Right ventricle myocardium superior (tissue), 1 donor: ENCODE measurements at regions not wholly inside any gene's neighbourhood (a gene's known extent, or its start where the extent isn't known, plus 50 kb on each side); places are given as distances from the start of the nearest gene placed in this dataset.

Experiments
- ATAC-seq: fragments of 200-7000 bp; cut with Tn5 transposase; one replicate; pipeline ENCODE4 v1.9.1; 2020; ENCODE audit warnings: mild to moderate bottlenecking; ENCODE audit not compliant: poor library complexity
- DNase-seq: peaks from one replicate; pipeline ENCODE4 v3.0.0-alpha.2; 2020
- intact Hi-C: fragments of 100-400 bp; cut with DNase I; formaldehyde crosslinking; loops from one replicate; pipeline ENCODE4 v1.11.2; 2022
- donor health status: DM: no; HTN: yes; CAD: no; lungs with severe emphysema.

DNA sequence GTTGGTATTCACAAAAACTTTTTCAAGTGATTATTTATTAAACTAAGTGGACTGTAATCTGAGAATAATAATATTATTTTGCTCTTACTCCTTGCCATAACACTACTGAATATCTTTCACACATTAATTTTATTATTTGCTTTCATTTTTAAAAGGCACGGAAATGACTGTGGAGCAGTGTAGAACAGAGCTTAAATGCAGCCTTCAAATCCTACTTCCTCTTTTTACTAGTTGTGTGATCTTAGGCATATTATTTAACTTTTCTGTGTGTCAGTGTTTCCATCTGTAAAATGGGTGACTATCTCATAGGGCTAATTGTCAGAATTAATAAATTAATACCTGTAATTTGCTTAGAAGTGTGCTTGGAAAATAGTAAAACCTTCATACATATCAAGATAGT is 55.5 kb upstream of the SLC8A1 start:
- intact Hi-C loops: no loop called here
- DNase-seq (no peak), ATAC-seq (no peak)

DNA sequence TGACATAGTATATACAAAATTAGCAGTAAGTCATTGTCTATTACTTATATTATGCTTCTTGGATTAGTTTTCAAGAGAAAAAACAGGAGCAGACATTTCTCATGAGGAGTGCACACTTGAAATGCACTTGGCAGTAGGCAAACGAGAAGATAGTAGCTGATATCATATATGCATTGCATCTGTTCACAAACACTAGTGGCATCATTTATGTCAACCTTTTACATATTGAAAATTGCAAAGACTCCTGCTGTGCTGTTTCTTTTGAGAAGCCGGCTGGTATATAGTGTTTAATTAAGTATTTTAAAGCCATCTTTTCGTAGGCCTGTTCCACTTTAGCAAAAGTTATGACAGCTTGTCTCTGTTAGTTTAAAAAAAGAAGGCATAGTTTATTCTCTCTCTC is 58.4 kb upstream of the SLC8A1 start:
- no peak for DNase-seq
- no peak for ATAC-seq
- intact Hi-C loops: loop anchor here (5.0 kb wide), 1 partner anchor 42 kb away; no protein-coding TSS in a partner anchor

DNA sequence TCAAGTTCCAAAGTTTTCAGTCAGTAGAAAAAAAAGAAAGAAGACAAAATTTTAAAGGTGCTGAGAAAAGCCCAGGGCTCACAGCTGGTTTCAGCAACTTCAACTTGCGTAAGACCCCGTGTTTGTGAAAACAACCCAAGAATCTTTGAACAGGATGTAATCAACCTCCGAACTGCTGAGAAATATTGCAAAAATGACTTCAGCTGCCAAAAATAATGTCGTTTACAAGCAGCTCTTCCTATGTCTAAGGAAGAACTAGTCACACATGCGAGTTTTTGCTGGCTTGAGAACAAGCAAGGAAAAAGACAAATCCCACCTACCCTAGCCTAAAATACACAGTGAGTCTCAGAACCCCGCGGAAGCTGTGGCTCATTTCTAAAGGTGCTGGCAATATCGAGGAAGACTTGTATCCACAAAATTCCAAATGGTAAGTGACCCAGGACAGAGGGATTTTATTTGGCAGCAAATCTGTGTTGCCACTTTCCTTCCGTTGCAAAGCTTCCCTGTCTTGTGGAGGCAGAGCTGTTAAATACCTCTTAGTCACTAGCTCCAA is 59.8 kb upstream of the SLC8A1 start:
- peak; percentile 29 for DNase-seq
- intact Hi-C loops: loop anchor here (5.0 kb wide), 1 partner anchor 41 kb away; no protein-coding TSS in a partner anchor
- ATAC-seq: peak; percentile 57

DNA sequence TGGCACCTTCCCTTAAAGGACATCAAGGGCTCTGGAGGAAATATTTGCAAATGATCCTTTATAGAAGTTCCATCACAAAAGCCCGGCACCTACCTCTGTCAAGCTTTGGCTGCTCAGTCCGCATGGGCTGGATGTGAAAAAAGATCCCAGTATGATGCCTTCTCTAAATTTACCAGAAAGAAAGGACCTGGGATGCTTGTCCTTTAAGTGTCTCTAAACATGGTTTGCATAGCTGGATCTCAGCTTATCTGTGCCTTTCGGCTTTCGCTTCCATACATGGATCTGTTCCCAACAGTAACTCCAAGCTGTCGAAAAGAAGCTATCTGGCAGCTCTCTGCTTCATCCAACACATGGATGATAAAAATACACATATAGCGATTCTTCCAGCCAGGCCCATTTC is 60.4 kb upstream of the SLC8A1 start:
- intact Hi-C loops: loop anchor here (5.0 kb wide), 1 partner anchor 40 kb away; no protein-coding TSS in a partner anchor
- DNase-seq (no peak), ATAC-seq (peak; percentile 86)

DNA sequence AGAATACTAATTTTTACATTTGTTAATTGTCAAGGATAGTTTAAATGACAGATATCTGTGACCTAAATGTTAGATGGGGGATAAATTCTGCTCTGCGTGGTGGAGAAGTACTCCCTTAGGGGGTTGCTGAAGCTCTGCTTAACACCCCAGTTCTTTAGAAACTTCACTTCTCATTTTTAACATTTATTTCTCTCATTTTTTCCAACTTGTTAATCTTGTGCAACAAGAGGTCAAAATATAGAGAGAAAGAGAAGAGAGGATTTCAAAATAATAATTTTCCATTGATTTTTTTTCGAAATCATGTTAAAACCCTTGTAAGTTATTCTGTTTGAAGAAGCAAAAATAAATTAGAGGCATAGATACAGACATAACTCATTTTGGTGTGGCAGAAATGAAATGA is 61.3 kb upstream of the SLC8A1 start:
- intact Hi-C loops: loop anchor here (5.0 kb wide), 1 partner anchor 39 kb away; no protein-coding TSS in a partner anchor

DNA sequence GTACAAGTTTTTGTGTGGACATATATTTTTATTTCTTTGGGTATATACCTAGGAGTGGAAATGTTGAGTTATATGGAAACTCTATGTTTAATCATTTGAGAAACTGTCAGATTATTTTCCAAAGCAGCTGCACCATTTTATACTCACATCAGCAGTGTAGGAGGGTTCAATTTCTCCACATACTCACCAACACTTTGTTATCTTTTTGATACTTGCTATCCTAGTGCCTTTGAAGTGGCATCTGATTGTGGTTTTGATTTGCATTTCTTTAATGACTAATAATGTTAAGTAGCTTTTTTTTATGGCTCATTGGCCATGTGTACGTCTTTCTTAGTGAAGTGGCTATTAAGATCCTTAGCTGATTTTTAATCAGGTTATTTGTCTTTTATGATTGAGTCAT is 64.7 kb upstream of the SLC8A1 start:
- ATAC-seq (no peak), DNase-seq (no peak)
- intact Hi-C loops: no loop called here

More for the DNA sequence above, 61.3 kb upstream of the SLC8A1 start:
- no peak for ATAC-seq
- no peak for DNase-seq

DNA sequence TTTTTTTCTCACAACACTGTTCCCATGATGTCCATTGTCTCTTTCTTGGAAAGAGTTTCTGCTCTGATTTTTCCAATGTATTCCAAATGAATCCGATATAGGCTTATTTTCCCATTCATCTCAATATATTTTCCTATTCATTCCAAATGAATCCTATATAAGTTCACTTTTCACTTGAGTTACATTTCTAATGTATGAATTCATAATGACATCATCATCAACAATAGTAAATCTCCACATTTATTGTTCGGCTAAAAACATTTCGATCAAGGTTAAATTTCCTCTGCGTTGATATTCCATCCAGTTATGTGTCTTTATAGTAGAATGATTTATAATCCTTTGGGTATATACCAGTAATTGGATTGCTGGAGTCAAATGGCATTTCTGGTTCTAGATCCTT is 76.7 kb upstream of the SLC8A1 start:
- intact Hi-C loops: no loop called here
- ATAC-seq (no peak), DNase-seq (no peak)

DNA sequence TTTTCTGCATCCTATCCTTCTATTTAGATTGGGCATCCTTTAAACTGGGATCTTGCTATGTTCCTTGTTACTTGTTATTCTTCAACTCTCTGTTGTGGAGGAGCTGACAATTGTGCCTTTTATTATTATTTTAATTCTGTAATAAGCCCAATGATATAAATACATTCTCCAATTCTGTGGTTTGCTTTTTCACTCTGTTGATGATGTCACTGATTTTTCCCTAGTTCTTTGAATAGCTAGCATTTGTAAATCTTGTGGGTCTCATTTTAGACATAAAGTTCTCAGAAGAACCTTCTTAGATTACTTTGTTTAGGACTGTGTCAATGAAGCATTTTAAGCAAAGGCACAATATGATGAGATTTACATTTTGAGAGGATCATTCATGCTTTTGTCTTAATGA is 79.5 kb upstream of the SLC8A1 start:
- no peak for DNase-seq
- intact Hi-C loops: no loop called here
- no peak for ATAC-seq

DNA sequence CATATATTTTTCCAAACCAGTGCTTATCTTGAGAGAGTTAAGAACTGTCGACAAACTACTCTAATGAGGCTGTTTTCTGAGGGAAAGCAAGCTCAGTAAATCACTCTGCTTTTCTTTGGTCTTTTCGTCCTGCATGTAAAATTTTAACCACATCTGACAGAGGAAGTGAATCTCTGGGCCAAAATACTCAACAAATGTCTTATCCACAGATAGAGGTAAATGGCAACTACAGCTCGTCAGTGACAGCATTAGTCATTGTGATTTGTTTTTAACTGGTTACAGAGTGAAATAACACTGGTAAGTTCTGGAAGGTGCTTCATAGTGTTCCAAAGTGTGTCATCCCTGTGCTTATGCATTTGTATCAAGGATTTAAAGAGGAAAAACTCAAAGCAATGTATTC is 82.6 kb upstream of the SLC8A1 start:
- intact Hi-C loops: no loop called here
- DNase-seq (no peak), ATAC-seq (no peak)

DNA sequence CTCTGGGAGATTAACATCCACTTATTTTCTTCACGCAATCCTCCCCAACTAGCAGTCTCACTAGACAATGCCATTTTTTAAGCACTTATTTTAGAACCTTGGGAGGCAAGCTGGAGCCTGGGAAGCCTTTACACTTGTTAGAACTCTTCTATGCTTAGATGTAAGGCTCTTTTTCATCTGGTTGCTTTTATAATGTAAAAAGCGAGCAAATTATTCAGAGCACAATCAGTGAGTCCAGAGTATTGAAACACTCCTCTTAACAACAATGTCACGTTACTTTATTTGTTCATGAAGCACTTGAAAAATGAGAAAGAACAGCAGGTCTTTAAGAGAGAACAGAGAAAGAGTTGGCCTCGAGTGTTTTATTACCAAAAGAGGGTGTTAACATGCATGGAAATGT is 84.1 kb upstream of the SLC8A1 start:
- no peak for ATAC-seq
- intact Hi-C loops: no loop called here
- DNase-seq: no peak

DNA sequence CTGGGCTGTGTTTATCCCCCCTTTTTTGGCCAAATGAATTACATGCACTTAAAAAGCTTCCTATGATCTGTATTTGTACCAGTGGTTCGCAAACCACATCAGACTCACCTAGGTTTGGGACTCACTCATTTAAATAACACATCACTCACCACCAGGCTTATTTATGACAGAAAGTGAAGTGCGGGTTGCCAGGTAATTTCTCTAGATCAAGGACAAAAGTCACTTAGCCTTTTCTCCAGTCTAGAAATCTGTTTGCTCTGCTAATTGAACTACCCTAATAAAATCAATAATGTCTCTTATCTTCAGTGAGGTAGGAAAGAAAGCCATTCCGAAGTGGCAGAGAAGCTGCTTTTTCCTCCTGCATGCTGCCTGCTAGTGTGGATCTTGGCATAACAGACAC is 88.1 kb upstream of the SLC8A1 start:
- peak; percentile 47 for ATAC-seq
- DNase-seq: no peak
- intact Hi-C loops: loop anchor here (10.0 kb wide), 1 partner anchor 85 kb away; the partner anchor contains the start of gene SLC8A1

DNA sequence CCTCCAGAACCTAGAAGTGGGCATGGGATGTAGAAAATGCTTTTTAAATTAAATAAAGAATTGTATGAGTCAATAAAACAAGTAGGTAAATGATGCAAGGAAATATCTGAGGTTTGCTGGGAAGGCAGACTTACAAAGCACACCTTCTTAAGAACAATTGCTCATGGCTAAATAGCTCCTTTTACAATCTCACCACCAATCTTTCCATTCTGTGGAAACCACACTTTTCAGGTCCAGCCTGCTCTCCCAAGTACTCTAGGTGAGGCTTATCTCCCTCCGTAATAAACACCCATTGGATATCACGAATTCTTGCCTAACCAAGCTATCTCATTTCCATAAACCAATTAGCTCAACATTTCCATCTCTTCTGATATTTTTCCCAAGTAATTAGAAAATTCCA is 91.5 kb upstream of the SLC8A1 start:
- ATAC-seq: no peak
- intact Hi-C loops: loop anchor here (10.0 kb wide), 1 partner anchor 89 kb away; the partner anchor contains the start of gene SLC8A1

DNA sequence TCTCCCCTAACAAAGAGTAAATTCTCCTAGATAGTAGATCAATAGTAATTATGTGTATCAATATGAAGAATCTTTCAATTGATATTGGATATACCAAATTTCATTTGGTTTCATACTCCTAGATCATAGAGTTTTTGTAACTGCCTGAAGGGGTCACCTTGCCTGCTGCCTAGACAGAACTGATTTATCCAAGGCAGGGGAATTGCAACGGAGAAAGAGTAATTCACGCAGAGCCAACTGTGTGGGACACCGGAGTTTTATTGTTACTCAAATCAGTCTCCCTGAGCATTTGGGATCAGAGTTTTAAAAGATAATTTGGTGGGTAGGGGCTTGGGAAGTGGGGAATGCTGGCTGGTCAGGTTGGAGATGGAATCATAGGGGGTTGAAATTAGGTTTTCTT is 92.2 kb upstream of the SLC8A1 start:
- DNase-seq (no peak), ATAC-seq (no peak)
- intact Hi-C loops: loop anchor here (10.0 kb wide), 1 partner anchor 89 kb away; the partner anchor contains the start of gene SLC8A1

More for the DNA sequence above, 91.5 kb upstream of the SLC8A1 start:
- no peak for DNase-seq

DNA sequence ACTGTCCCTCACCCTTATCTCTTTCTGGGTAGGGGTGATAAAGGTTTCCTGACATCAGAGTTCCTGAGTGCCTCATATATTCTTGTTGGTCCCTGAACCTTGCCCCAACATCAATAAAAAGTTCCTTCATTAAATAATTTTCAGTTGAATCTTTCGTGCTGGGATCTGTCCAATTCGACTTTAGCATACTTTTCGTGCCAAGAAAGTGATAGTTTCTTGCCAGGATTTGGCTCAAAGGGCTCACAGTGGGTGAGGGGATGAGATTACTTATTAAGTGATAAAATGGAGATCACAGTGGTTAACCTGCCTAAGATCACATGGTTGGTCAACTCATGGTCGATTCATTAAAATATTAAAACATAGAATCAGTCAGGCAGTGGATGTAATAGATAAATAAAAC is 93.8 kb upstream of the SLC8A1 start:
- ATAC-seq (no peak), DNase-seq (no peak)
- intact Hi-C loops: loop anchor here (10.0 kb wide), 1 partner anchor 91 kb away; the partner anchor contains the start of gene SLC8A1

DNA sequence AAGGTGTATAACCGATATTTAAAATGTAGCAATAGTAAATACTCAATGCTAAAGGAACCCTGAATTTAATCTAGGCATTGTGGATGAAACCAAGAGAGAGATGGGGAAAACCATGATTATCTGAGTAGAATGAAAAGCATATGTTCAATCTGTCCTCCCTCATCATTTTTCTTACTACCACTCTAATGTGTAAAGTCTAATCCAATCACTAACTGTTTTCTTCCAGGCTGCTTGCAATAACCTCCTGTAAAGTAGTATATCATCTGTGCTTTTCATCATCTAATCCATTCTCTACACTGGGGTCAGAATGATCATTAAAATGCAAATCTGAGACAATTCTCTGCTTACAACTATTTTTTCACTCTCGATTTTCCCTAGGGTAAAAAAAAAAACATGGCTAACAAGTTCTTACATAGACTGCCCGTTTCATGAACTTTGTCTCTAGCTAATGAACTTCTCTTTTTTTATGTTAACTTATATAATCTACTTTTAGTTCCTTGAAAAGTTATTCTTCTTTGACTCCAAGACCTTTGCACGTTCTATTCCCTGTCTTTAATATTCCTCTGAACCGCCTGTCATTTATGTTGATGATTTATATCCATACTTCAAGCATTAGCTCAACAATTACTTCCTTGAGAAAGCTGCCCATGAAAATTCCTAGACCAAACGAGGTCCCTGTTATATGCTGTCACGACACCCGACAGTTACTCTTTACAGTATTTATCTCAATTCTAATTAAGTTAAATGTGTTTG is 94.7 kb upstream of the SLC8A1 start:
- DNase-seq: no peak
- no peak for ATAC-seq
- intact Hi-C loops: loop anchor here (10.0 kb wide), 1 partner anchor 92 kb away; the partner anchor contains the start of gene SLC8A1

DNA sequence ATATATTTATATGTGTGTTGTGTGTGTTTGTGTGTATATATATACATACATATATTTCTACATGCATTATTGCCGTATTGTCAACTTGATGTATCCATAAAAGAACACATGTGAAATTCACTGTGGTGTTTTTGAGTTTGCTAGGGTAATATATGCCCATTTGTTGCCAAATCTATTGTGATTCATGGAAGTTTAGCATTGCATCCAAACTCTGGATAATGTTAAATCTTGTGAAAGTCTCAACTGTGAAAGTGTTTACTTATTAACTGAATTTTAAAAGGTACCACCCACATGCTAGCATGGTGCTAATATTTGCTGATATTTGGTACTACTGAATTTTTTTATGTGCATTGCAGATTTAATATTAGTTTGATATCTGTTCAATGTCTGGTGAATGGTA is 96.6 kb upstream of the SLC8A1 start:
- intact Hi-C loops: loop anchor here (10.0 kb wide), 1 partner anchor 94 kb away; the partner anchor contains the start of gene SLC8A1
- ATAC-seq (no peak), DNase-seq (no peak)

DNA sequence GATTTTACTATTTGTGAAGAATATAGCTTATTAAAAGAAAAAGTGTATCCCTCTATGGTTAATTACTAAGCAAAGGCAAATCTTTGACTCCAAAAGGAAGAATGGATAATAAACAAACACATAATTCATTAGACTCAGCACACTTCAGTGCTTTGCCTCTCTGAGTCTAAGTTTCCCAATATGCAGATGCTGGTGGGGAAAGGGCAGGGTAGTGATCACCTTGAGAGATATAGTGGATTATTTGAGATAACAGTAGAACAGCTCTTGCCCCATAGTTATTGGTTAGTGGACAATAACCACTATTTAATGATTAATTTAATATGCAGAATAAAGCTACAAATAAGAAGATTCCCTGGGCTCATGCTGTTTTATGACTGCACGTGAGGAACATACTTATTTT is 98.2 kb upstream of the SLC8A1 start:
- no peak for DNase-seq
- intact Hi-C loops: loop anchor here (5.0 kb wide), 1 partner anchor 38 kb away; no protein-coding TSS in a partner anchor
- no peak for ATAC-seq

DNA sequence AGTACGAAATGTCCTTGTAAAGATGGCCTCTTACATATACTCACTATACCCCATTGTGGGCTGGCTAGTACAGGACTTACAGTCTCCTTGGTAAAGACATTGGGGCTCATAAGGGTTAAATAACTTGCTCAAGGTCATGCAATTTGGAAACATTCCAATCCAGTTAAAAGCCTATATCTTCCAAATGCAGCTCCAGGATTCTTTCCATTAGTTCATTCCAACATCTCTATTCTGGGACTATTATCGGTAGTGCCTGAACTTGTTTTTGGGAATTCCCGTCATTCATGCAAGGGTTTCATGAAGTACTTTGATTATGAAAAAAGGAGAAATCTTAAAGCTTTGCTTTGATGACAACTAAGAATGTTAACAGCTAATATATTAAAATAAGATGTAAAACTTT is 99.2 kb upstream of the SLC8A1 start:
- ATAC-seq (peak; percentile 45), DNase-seq (no peak)
- intact Hi-C loops: loop anchor here (5.0 kb wide), 1 partner anchor 39 kb away; no protein-coding TSS in a partner anchor

DNA sequence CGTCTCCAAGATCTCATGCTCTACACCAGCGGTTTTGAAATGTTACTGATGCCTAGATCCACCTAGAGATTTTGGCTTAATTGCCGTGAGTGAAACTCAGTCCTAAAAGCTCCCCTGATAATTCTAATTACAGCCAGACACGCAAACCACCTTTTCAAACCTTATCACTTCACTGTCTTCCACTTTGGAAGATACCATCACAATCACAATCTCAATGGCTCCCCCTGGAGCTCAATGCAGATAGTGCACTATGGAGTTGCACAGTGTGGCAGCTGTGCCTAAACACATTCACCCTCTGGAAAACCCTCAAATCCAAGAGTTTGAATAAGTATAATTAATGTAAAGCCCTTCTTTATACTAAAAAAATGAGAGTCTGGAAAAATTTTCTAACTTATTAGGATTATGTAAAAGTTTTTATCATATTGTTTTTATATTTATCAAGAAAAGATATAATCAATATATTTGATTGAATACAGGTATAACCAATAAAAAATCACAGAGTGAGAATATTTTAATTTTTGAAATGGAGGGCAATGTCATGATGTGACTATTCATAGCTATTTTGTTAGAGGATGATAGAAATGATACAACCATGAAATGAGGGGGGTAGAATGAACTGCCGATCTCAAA is 102.9 kb upstream of the SLC8A1 start:
- intact Hi-C loops: loop anchor here (5.0 kb wide), 1 partner anchor 42 kb away; no protein-coding TSS in a partner anchor
- DNase-seq (peak; percentile 46), ATAC-seq (peak; percentile 87)
